Endothelial cell of hepatic sinusoid (primary cell): ENCODE measurements at regions not wholly inside any gene's neighbourhood (a gene's known extent, or its start where the extent isn't known, plus 50 kb on each side); places are given as distances from the start of the nearest gene placed in this dataset.
"Not testable (repeated sequence)": the region's sequence is repeated elsewhere in the genome, so short reads cannot be mapped to it uniquely, and the experiment has no call there.

Experiments used
- in situ Hi-C: cut with HindIII; loops from 2 replicates; pipeline ENCODE4 v1.10.0; 2017; ENCODE audit warnings: low sequenced_read_pairs

- in situ Hi-C loops: not testable (repeated sequence)
These were observed 255.1 kb upstream of the MGAT5 start for GRCh38 chr2:133998726-133999125.

- in situ Hi-C loops: no loop called here
These were observed 251.5 kb upstream of the MGAT5 start for GRCh38 chr2:134002391-134002790.

GRCh38 chr2:134002921-134003320, 251.0 kb upstream of the MGAT5 start:
- in situ Hi-C loops: no loop called here

GRCh38 chr2:134004467-134004866, 249.4 kb upstream of the MGAT5 start:
- in situ Hi-C loops: no loop called here

- in situ Hi-C loops: no loop called here
These were observed 245.0 kb upstream of the MGAT5 start for GRCh38 chr2:134008837-134009236.

- in situ Hi-C loops: no loop called here
These were observed 244.4 kb upstream of the MGAT5 start for GRCh38 chr2:134009440-134009839.

GRCh38 chr2:134009906-134010305, 244.0 kb upstream of the MGAT5 start:
- in situ Hi-C loops: not testable (repeated sequence)

- in situ Hi-C loops: no loop called here
These were observed 241.8 kb upstream of the MGAT5 start for GRCh38 chr2:134011936-134012586.

GRCh38 chr2:134014196-134014960, 239.5 kb upstream of the MGAT5 start:
- in situ Hi-C loops: no loop called here

GRCh38 chr2:134019871-134020270, 234.0 kb upstream of the MGAT5 start:
- in situ Hi-C loops: loop anchor here (5.0 kb wide), 1 partner anchor 52 kb away; no protein-coding TSS in a partner anchor

GRCh38 chr2:134020608-134021007, 233.3 kb upstream of the MGAT5 start:
- in situ Hi-C loops: no loop called here

GRCh38 chr2:134021830-134022524, 231.9 kb upstream of the MGAT5 start:
- in situ Hi-C loops: no loop called here

GRCh38 chr2:134023854-134024253, 230.0 kb upstream of the MGAT5 start:
- in situ Hi-C loops: no loop called here

GRCh38 chr2:134027980-134028379, 225.9 kb upstream of the MGAT5 start:
- in situ Hi-C loops: no loop called here

GRCh38 chr2:134029418-134029817, 224.5 kb upstream of the MGAT5 start:
- in situ Hi-C loops: no loop called here

GRCh38 chr2:134031539-134031938, 222.3 kb upstream of the MGAT5 start:
- in situ Hi-C loops: no loop called here

- in situ Hi-C loops: no loop called here
These were observed 218.1 kb upstream of the MGAT5 start for GRCh38 chr2:134035605-134036370.

GRCh38 chr2:134039912-134040581, 213.8 kb upstream of the MGAT5 start:
- in situ Hi-C loops: no loop called here

- in situ Hi-C loops: not testable (repeated sequence)
These were observed 213.2 kb upstream of the MGAT5 start for GRCh38 chr2:134040626-134041172.

GRCh38 chr2:134041877-134042276, 212.0 kb upstream of the MGAT5 start:
- in situ Hi-C loops: no loop called here
